ENCODE measurements at regions not wholly inside any gene's neighbourhood (a gene's known extent, or its start where the extent isn't known, plus 50 kb on each side); places are given as distances from the start of the nearest gene placed in this dataset.
"Not testable (repeated sequence)": the region's sequence is repeated elsewhere in the genome, so short reads cannot be mapped to it uniquely, and the experiment has no call there.

DNA sequence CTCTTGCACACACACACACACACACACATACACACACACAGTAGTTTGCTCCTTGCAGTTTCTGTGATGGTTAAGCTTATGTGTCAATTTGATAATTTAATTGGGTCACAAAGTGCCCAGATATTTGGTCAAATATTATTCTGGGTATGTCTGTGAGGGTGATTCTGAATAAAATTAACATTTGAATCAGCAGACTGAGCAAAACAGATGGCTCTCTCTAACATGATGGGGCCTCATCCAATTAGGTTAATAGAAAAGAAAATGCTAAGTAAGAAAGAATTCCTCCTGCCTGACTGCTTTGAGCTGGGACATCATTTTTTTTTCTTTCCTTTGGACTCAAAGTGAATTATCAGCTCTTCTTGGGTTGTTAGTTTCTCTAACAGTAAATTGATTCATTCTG lies 191.2 kb upstream of the INTU start:
- Histone ChIP-seq H3K4me1 (ENCODE audit: control insufficient read depth in 2 of 2, insufficient read depth in 2 of 2, low read length in 2 of 2) (no peaks in the 10 kb centered on the region), H3K27me3 (ENCODE audit: control insufficient read depth in 2 of 2, insufficient read depth in 2 of 2, low read length in 2 of 2) (no peaks in the 10 kb centered on the region), H3K9ac (ENCODE audit: low read depth in 1 of 2, low read length in 2 of 2) (no peak overlapping the region), H3K27ac (ENCODE audit: low read depth in 2 of 2, low read length in 2 of 2) (no peak overlapping the region), H3K4me3 (ENCODE audit: low read length in 2 of 2) (no peak overlapping the region), H3K36me3 (ENCODE audit: control insufficient read depth in 2 of 2, insufficient read depth in 2 of 2, low read length in 2 of 2) (no peaks in the 10 kb centered on the region), H3K9me3 (ENCODE audit: control insufficient read depth in 2 of 2, low read length in 2 of 2) (no peaks in the 10 kb centered on the region)

DNA sequence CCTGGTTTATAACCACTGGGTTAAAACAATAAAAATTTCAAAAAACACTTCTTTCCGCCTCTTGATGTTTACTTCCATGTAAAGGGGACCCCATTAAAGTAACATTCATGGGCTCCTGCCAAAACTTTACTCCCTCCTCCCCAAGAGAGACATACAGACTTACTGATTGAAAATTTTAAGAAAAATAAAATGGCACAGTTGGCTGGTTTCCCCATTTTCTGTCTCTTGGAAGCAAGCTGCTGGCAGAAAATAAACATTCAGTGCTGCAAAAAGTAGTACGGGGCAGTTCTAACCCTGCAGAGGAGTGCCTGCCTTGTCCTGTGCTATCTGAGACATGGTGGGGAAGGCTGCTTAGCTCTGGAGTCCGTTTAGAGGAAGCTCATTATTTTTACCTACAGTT lies 187.3 kb upstream of the INTU start:
- no peak overlapping the region for H3K4me3 ChIP-seq (ENCODE audit: low read length in 2 of 2)
- H3K27ac ChIP-seq (ENCODE audit: low read depth in 2 of 2, low read length in 2 of 2), result no peak overlapping the region
- no peak overlapping the region for H3K9ac ChIP-seq (ENCODE audit: low read depth in 1 of 2, low read length in 2 of 2)
- no peaks in the 10 kb centered on the region for H3K9me3 ChIP-seq (ENCODE audit: control insufficient read depth in 2 of 2, low read length in 2 of 2)
- H3K4me1 ChIP-seq (ENCODE audit: control insufficient read depth in 2 of 2, insufficient read depth in 2 of 2, low read length in 2 of 2), result no peaks in the 10 kb centered on the region
- H3K27me3 ChIP-seq (ENCODE audit: control insufficient read depth in 2 of 2, insufficient read depth in 2 of 2, low read length in 2 of 2), result no peaks in the 10 kb centered on the region
- no peaks in the 10 kb centered on the region for H3K36me3 ChIP-seq (ENCODE audit: control insufficient read depth in 2 of 2, insufficient read depth in 2 of 2, low read length in 2 of 2)

DNA sequence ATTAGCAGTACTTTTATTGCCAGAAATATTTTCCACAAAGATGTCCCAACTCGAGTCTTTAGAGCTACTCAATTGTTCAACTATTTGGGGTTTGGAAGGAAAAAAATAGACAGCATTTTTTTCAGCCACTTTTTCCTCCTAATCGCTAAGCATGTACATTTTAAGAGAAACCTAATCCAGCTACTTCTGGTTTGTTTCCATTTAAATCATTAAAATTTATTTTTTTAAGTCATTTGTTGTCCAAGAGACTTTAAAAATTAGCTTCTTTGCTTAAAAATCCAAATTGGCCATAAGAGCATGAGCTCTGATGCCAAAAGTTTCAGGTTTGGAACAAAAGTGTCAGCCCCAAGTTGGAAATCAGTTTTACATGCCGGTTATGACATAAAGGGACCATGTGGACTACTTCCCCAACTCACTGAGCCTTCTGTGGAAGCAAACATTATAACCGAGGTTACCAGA lies 186.3 kb upstream of the INTU start:
- H3K4me1 ChIP-seq (ENCODE audit: control insufficient read depth in 2 of 2, insufficient read depth in 2 of 2, low read length in 2 of 2), result no peaks in the 10 kb centered on the region
- H3K36me3 ChIP-seq (ENCODE audit: control insufficient read depth in 2 of 2, insufficient read depth in 2 of 2, low read length in 2 of 2), result no peaks in the 10 kb centered on the region
- H3K27ac ChIP-seq (ENCODE audit: low read depth in 2 of 2, low read length in 2 of 2), result no peak overlapping the region
- no peaks in the 10 kb centered on the region for H3K27me3 ChIP-seq (ENCODE audit: control insufficient read depth in 2 of 2, insufficient read depth in 2 of 2, low read length in 2 of 2)
- no peak overlapping the region for H3K4me3 ChIP-seq (ENCODE audit: low read length in 2 of 2)
- H3K9me3 ChIP-seq (ENCODE audit: control insufficient read depth in 2 of 2, low read length in 2 of 2), result no peaks in the 10 kb centered on the region
- no peak overlapping the region for H3K9ac ChIP-seq (ENCODE audit: low read depth in 1 of 2, low read length in 2 of 2)

DNA sequence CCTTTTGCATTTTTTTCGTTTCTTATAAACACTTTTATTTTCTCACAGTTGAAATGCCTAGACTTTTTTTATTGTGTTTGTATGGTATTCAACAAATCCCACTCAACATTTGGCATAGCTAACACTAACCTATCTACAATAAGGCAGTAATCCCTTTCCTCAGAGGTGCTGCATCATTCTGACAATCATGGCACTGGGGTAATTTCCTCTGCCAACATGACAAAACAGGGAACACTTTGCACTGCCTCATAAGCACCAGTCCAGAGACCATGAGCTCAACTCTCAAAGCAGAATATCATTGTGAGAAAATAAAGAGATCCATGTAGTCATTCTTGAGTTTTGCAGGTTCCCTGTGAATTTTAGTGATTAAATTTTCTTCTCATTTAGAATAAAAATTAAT lies 183.8 kb upstream of the INTU start:
- Histone ChIP-seq H3K9me3 (ENCODE audit: control insufficient read depth in 2 of 2, low read length in 2 of 2) (no peaks in the 10 kb centered on the region), H3K27ac (ENCODE audit: low read depth in 2 of 2, low read length in 2 of 2) (no peak overlapping the region), H3K4me3 (ENCODE audit: low read length in 2 of 2) (no peak overlapping the region), H3K9ac (ENCODE audit: low read depth in 1 of 2, low read length in 2 of 2) (no peak overlapping the region), H3K4me1 (ENCODE audit: control insufficient read depth in 2 of 2, insufficient read depth in 2 of 2, low read length in 2 of 2) (no peaks in the 10 kb centered on the region), H3K36me3 (ENCODE audit: control insufficient read depth in 2 of 2, insufficient read depth in 2 of 2, low read length in 2 of 2) (no peaks in the 10 kb centered on the region), H3K27me3 (ENCODE audit: control insufficient read depth in 2 of 2, insufficient read depth in 2 of 2, low read length in 2 of 2) (no peaks in the 10 kb centered on the region)

DNA sequence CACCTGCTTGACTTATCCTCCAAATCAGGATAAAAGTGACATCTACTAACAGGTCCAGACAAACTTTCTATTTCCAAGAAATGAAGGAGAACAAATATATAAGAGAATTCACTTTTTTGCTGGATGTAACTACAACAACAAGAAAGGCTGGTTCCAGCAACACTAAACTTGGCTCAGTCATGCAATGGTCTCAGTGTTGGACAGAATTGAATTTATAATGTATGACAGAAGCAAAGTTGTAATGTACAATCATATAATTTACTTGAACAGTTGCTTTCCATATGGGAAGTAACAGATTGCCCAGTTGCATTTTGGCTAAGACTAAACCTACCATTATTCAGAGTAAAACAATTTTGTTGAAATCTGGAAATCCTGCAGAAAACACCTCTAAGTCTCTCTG lies 183.3 kb upstream of the INTU start:
- H3K27ac ChIP-seq (ENCODE audit: low read depth in 2 of 2, low read length in 2 of 2), result no peak overlapping the region

DNA sequence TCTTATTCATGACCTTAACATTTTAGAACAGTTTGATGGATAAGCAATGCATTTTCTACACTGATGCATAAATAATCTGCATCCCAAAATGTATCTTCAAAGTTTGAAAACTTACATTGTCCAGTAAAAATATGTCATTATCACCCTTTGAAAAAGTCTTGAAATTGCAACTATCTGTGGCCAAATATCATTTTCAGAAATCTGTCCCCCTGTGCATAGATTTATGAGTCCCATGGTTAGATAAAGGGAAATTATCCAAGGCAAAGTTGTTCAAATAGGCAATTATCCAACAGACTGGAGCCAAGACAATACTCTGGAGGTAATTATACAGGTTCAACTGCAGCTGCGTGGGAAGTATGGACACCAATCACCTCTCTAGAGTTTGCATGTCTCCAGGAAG lies 182.5 kb upstream of the INTU start:
- no peaks in the 10 kb centered on the region for H3K4me1 ChIP-seq (ENCODE audit: control insufficient read depth in 2 of 2, insufficient read depth in 2 of 2, low read length in 2 of 2)
- no peak overlapping the region for H3K9ac ChIP-seq (ENCODE audit: low read depth in 1 of 2, low read length in 2 of 2)
- H3K27ac ChIP-seq (ENCODE audit: low read depth in 2 of 2, low read length in 2 of 2), result no peak overlapping the region
- no peaks in the 10 kb centered on the region for H3K36me3 ChIP-seq (ENCODE audit: control insufficient read depth in 2 of 2, insufficient read depth in 2 of 2, low read length in 2 of 2)
- no peaks in the 10 kb centered on the region for H3K27me3 ChIP-seq (ENCODE audit: control insufficient read depth in 2 of 2, insufficient read depth in 2 of 2, low read length in 2 of 2)
- no peaks in the 10 kb centered on the region for H3K9me3 ChIP-seq (ENCODE audit: control insufficient read depth in 2 of 2, low read length in 2 of 2)
- H3K4me3 ChIP-seq (ENCODE audit: low read length in 2 of 2), result no peak overlapping the region

More for the DNA sequence above, 183.3 kb upstream of the INTU start:
- H3K9me3 ChIP-seq (ENCODE audit: control insufficient read depth in 2 of 2, low read length in 2 of 2), result no peaks in the 10 kb centered on the region
- no peaks in the 10 kb centered on the region for H3K4me1 ChIP-seq (ENCODE audit: control insufficient read depth in 2 of 2, insufficient read depth in 2 of 2, low read length in 2 of 2)
- no peaks in the 10 kb centered on the region for H3K36me3 ChIP-seq (ENCODE audit: control insufficient read depth in 2 of 2, insufficient read depth in 2 of 2, low read length in 2 of 2)
- H3K9ac ChIP-seq (ENCODE audit: low read depth in 1 of 2, low read length in 2 of 2), result no peak overlapping the region
- H3K27me3 ChIP-seq (ENCODE audit: control insufficient read depth in 2 of 2, insufficient read depth in 2 of 2, low read length in 2 of 2), result no peaks in the 10 kb centered on the region
- no peak overlapping the region for H3K4me3 ChIP-seq (ENCODE audit: low read length in 2 of 2)

DNA sequence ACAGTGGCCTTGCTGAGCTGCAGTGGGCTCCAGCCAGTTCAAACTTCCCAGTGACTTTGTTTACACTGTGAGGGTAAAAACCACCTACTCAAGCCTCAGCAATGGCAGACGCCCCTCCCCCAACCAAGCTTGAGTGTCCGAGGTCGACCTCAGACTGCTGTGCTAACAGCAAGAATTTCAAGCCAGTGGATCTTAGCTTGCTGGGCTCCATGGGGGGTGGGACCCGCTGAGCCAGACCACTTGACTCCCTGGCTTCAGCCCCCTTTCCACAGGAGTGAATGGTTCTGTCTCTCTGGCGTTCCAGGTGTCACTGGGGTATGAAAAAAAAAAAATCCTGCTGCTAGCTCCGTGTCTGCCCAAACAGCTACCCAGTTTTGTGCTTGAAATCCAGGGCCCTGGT lies 168.9 kb upstream of the INTU start:
- Histone ChIP-seq H3K36me3 (ENCODE audit: control insufficient read depth in 2 of 2, insufficient read depth in 2 of 2, low read length in 2 of 2) (no peaks in the 10 kb centered on the region), H3K27ac (ENCODE audit: low read depth in 2 of 2, low read length in 2 of 2) (no peak overlapping the region), H3K4me1 (ENCODE audit: control insufficient read depth in 2 of 2, insufficient read depth in 2 of 2, low read length in 2 of 2) (no peaks in the 10 kb centered on the region), H3K27me3 (ENCODE audit: control insufficient read depth in 2 of 2, insufficient read depth in 2 of 2, low read length in 2 of 2) (no peaks in the 10 kb centered on the region), H3K9me3 (ENCODE audit: control insufficient read depth in 2 of 2, low read length in 2 of 2) (no peaks in the 10 kb centered on the region), H3K4me3 (ENCODE audit: low read length in 2 of 2) (no peak overlapping the region), H3K9ac (ENCODE audit: low read depth in 1 of 2, low read length in 2 of 2) (no peak overlapping the region)

DNA sequence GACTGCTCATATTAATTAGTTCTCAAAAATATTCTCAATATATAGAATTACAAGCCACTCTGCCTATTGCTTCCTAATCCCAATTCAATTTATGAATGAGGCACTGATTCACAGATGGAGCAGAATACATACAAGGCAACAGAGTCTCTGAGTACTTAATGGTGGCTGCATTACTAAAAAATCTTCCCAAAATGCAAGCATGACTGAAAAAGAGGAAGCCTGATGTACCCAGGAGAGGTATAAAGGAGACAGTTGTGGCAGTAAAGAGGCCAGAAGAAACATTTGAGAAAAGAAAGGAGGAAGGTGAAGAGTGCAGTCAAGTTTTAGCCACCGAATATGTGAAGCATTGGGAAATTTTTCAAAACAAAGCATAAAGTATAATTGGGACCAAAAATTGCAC lies 163.2 kb upstream of the INTU start:
- Histone ChIP-seq H3K36me3 (ENCODE audit: control insufficient read depth in 2 of 2, insufficient read depth in 2 of 2, low read length in 2 of 2) (no peaks in the 10 kb centered on the region), H3K27ac (ENCODE audit: low read depth in 2 of 2, low read length in 2 of 2) (no peak overlapping the region), H3K27me3 (ENCODE audit: control insufficient read depth in 2 of 2, insufficient read depth in 2 of 2, low read length in 2 of 2) (no peaks in the 10 kb centered on the region), H3K9ac (ENCODE audit: low read depth in 1 of 2, low read length in 2 of 2) (no peak overlapping the region), H3K4me1 (ENCODE audit: control insufficient read depth in 2 of 2, insufficient read depth in 2 of 2, low read length in 2 of 2) (no peaks in the 10 kb centered on the region), H3K9me3 (ENCODE audit: control insufficient read depth in 2 of 2, low read length in 2 of 2) (no peaks in the 10 kb centered on the region), H3K4me3 (ENCODE audit: low read length in 2 of 2) (no peak overlapping the region)

DNA sequence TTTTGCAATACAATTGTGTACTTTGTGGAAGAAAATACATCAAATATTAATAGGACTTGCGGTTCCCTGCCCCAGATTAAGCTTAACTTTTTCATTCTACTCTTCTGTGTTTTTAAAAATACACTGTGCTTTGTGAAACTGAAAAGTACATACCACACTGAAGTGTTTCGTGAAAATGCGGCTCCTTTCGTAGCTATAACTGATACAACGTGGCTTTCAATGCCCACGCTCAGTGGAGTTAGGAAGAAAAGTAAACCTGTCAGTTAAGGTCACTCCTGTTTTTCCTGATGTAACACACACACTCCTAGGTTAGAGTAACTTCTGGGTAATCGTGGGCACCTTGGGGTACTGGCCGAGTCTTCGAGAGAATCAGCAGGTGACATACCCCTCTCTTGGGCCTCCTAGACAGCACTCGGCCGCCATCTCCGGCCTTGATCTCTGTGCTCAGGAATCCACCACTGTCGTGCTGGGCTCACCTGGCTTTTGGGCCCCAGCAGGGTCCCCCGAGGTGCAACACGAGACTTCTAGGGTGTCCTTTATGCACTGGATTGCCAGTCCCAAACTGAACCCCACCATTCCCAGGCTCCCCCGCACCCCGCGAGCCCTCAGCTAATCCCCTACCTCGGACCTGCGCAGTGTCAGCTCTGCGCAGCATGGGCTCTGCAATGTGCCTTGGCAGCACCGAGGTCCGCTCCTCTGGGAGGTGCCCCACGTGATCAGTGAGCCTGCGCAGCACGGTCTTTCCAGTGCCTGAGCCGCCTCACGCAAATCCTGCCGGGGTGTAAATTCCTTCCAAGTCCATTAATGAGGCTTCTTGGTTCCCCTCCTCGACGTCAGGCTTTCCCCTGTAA lies 162.6 kb upstream of the INTU start:
- Histone ChIP-seq H3K36me3 (ENCODE audit: control insufficient read depth in 2 of 2, insufficient read depth in 2 of 2, low read length in 2 of 2) (no peaks in the 10 kb centered on the region), H3K27ac (ENCODE audit: low read depth in 2 of 2, low read length in 2 of 2) (no peak overlapping the region), H3K4me1 (ENCODE audit: control insufficient read depth in 2 of 2, insufficient read depth in 2 of 2, low read length in 2 of 2) (no peaks in the 10 kb centered on the region), H3K9ac (ENCODE audit: low read depth in 1 of 2, low read length in 2 of 2) (no peak overlapping the region), H3K27me3 (ENCODE audit: control insufficient read depth in 2 of 2, insufficient read depth in 2 of 2, low read length in 2 of 2) (no peaks in the 10 kb centered on the region), H3K4me3 (ENCODE audit: low read length in 2 of 2) (no peak overlapping the region), H3K9me3 (ENCODE audit: control insufficient read depth in 2 of 2, low read length in 2 of 2) (no peaks in the 10 kb centered on the region)

DNA sequence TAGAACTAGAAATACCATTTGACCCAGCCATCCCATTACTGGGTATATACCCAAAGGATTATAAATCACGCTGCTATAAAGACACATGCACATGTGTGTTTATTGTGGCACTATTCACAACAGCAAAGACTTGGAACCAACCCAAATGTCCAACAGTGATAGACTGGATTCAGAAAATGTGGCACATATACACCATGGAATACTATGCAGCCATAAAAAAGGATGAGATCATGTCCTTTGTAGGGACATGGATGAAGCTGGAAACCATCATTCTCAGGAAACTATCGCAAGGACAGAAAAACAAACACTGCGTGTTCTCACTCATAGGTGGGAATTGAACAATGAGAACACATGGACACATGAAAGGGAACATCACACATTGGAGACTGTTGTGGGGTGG lies 154.5 kb upstream of the INTU start:
- H3K4me1 ChIP-seq (ENCODE audit: control insufficient read depth in 2 of 2, insufficient read depth in 2 of 2, low read length in 2 of 2); H3K36me3 ChIP-seq (ENCODE audit: control insufficient read depth in 2 of 2, insufficient read depth in 2 of 2, low read length in 2 of 2); H3K9me3 ChIP-seq (ENCODE audit: control insufficient read depth in 2 of 2, low read length in 2 of 2); H3K27ac ChIP-seq (ENCODE audit: low read depth in 2 of 2, low read length in 2 of 2); H3K27me3 ChIP-seq (ENCODE audit: control insufficient read depth in 2 of 2, insufficient read depth in 2 of 2, low read length in 2 of 2); H3K9ac ChIP-seq (ENCODE audit: low read depth in 1 of 2, low read length in 2 of 2); H3K4me3 ChIP-seq (ENCODE audit: low read length in 2 of 2): not testable (repeated sequence)

Data from mucosa of rectum (tissue), 2 donors.